ENCODE measurements at regions not wholly inside any gene's neighbourhood (a gene's known extent, or its start where the extent isn't known, plus 50 kb on each side); places are given as distances from the start of the nearest gene placed in this dataset.

DNA sequence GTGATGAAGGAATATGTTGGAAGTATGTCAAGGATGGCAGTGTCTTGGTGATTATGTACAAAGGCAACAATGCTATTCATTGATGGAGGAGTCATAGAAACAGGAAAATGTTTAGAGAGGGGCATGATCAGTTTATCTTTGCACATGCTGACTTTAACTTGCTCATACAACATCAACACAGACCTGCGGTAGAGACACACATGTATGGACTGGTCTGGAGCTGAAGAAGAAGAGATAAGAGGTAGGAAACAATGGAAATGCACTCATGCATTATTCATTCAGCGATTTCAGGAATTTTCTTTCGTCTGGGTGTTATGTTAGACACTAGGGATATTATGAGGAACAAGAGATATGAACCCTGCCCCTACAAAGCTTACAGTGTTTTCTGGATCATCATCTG, 1252.3 kb upstream of the TENM3 start:
- Histone ChIP-seq H3K9me2 (replicated peaks; ENCODE audit: insufficient read depth, low read length) (no peaks in the 10 kb centered on the region), H3K9me3 (replicated peaks; ENCODE audit: insufficient read depth, low read length) (no peaks in the 10 kb centered on the region), H3K9ac (ENCODE audit: low read length) (no peak overlapping the region), H3K36me3 (replicated peaks; ENCODE audit: insufficient read depth, low read length) (no peaks in the 10 kb centered on the region), H3K4me3 (ENCODE audit: low read length) (no peak overlapping the region), H3K27me3 (replicated peaks; ENCODE audit: insufficient read depth, low read length) (no peaks in the 10 kb centered on the region), H3F3A (ENCODE audit: insufficient read depth, low read length) (no peaks in the 10 kb centered on the region), H3K27ac (ENCODE audit: low read length) (no peak overlapping the region), H4K20me1 (ENCODE audit: insufficient read depth, low read length) (no peaks in the 10 kb centered on the region), H3K79me2 (ENCODE audit: low read length) (no peaks in the 10 kb centered on the region), H2AFZ (ENCODE audit: low read length) (no peak overlapping the region), H3K4me2 (ENCODE audit: low read depth, low read length) (no peak overlapping the region), H3K4me1 (ENCODE audit: low read length) (no peaks in the 10 kb centered on the region)
- DNase-seq, result no peak
- TF ChIP-seq EZH2 (optimal IDR thresholded peaks at IDR 0.05; ENCODE audit: low read depth, low read length), result no peak
- no peak for TF ChIP-seq CTCF (IDR thresholded peaks at IDR 0.05; ENCODE audit: low read length)
- TF ChIP-seq EZH2phosphoT487 (IDR thresholded peaks at IDR 0.05; ENCODE audit: low read length), result no peak

DNA sequence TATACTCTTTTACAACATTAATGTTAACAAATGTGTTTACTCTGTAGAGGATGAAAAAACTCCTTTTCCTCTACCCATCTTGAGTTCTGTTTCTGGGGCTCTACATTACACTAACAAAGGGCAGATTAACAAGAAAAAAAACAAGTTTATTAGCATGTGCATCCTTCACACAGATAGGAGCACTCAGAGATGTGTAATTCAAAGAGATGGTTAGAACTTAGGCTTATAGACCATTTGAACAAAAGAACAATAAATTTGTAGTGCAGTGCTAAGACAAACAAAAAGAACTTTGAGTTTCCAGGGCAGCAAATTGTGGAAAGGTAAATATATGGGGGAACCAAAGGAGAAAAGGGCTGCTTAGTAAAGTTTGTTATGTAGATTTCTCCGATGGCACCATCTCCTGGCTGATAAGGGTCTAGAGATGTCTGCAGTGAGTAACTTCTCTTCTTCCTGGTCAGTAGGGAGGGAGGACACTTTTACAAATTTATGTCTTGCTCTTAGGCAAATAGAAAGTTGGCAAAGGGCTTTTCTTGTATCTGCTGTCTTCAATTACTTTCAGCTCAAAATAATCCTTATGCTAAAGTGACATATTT, 1249.9 kb upstream of the TENM3 start:
- H3K79me2 ChIP-seq (ENCODE audit: low read length), result no peaks in the 10 kb centered on the region
- H3K4me2 ChIP-seq (ENCODE audit: low read depth, low read length), result no peak overlapping the region
- H4K20me1 ChIP-seq (ENCODE audit: insufficient read depth, low read length), result no peaks in the 10 kb centered on the region
- no peaks in the 10 kb centered on the region for H3K4me1 ChIP-seq (ENCODE audit: low read length)
- no peaks in the 10 kb centered on the region for H3K9me3 ChIP-seq (replicated peaks; ENCODE audit: insufficient read depth, low read length)
- H3F3A ChIP-seq (ENCODE audit: insufficient read depth, low read length), result no peaks in the 10 kb centered on the region
- no peaks in the 10 kb centered on the region for H3K27me3 ChIP-seq (replicated peaks; ENCODE audit: insufficient read depth, low read length)
- no peak for DNase-seq
- no peak overlapping the region for H3K4me3 ChIP-seq (ENCODE audit: low read length)
- no peaks in the 10 kb centered on the region for H3K36me3 ChIP-seq (replicated peaks; ENCODE audit: insufficient read depth, low read length)
- H3K9me2 ChIP-seq (replicated peaks; ENCODE audit: insufficient read depth, low read length), result no peaks in the 10 kb centered on the region
- TF ChIP-seq EZH2phosphoT487 (IDR thresholded peaks at IDR 0.05; ENCODE audit: low read length) (no peak), CTCF (IDR thresholded peaks at IDR 0.05; ENCODE audit: low read length) (no peak), EZH2 (optimal IDR thresholded peaks at IDR 0.05; ENCODE audit: low read depth, low read length) (no peak)
- no peak overlapping the region for H3K9ac ChIP-seq (ENCODE audit: low read length)
- H3K27ac ChIP-seq (ENCODE audit: low read length), result no peak overlapping the region
- no peak overlapping the region for H2AFZ ChIP-seq (ENCODE audit: low read length)

DNA sequence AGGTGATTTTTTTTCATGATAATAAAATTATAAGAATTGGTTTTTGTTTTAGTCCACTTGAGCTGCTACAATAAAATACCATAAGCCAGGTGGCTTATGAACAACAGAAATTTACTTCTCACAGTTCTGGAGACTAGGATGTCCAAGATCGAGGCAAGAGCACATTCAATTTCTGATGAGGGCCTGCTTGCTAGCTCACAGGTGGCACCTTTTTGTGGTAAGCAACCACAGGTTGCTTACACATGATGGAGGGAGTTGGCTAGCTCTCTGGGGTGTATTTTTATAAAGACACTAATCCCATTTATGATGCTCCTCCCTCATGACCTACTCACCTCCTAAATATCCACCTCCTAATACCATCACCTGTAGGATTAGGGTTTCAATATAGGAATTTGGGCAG, 1248.5 kb upstream of the TENM3 start:
- TF ChIP-seq EZH2 (optimal IDR thresholded peaks at IDR 0.05; ENCODE audit: low read depth, low read length) (no peak), EZH2phosphoT487 (IDR thresholded peaks at IDR 0.05; ENCODE audit: low read length) (no peak), CTCF (IDR thresholded peaks at IDR 0.05; ENCODE audit: low read length) (no peak)
- H3K79me2 ChIP-seq (ENCODE audit: low read length), result no peaks in the 10 kb centered on the region
- H3K4me2 ChIP-seq (ENCODE audit: low read depth, low read length), result no peak overlapping the region
- no peaks in the 10 kb centered on the region for H3K9me3 ChIP-seq (replicated peaks; ENCODE audit: insufficient read depth, low read length)
- no peak overlapping the region for H3K9ac ChIP-seq (ENCODE audit: low read length)
- no peaks in the 10 kb centered on the region for H3K36me3 ChIP-seq (replicated peaks; ENCODE audit: insufficient read depth, low read length)
- H2AFZ ChIP-seq (ENCODE audit: low read length), result no peak overlapping the region
- H3K4me3 ChIP-seq (ENCODE audit: low read length), result no peak overlapping the region
- H3K27me3 ChIP-seq (replicated peaks; ENCODE audit: insufficient read depth, low read length), result no peaks in the 10 kb centered on the region
- no peaks in the 10 kb centered on the region for H3F3A ChIP-seq (ENCODE audit: insufficient read depth, low read length)
- H3K4me1 ChIP-seq (ENCODE audit: low read length), result no peaks in the 10 kb centered on the region
- no peaks in the 10 kb centered on the region for H4K20me1 ChIP-seq (ENCODE audit: insufficient read depth, low read length)
- DNase-seq, result no peak
- H3K9me2 ChIP-seq (replicated peaks; ENCODE audit: insufficient read depth, low read length), result no peaks in the 10 kb centered on the region
- H3K27ac ChIP-seq (ENCODE audit: low read length), result no peak overlapping the region

All from MM.1S (cell line).